ENCODE measurements at regions not wholly inside any gene's neighbourhood (a gene's known extent, or its start where the extent isn't known, plus 50 kb on each side); places are given as distances from the start of the nearest gene placed in this dataset.

DNA sequence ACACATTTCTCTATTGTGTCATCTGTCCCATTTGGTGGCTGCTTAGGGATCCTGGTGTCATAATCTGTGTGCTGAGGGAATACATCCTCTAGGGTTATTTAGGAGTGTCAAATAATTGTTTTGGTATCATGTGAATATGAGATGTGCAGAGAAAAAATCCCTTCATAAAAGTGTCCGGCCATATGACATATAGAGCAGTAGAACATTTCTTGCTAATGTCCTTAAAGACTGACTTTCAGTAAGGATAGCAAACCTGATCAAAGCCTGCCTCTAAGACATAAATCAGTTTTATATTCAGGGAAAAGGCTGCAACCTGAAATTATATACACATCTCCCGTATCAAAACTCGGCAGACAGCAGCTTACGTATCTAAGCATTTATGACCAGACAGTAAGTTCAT, 211.6 kb downstream of the ADAM29 start:
- no peak for DNase-seq

DNA sequence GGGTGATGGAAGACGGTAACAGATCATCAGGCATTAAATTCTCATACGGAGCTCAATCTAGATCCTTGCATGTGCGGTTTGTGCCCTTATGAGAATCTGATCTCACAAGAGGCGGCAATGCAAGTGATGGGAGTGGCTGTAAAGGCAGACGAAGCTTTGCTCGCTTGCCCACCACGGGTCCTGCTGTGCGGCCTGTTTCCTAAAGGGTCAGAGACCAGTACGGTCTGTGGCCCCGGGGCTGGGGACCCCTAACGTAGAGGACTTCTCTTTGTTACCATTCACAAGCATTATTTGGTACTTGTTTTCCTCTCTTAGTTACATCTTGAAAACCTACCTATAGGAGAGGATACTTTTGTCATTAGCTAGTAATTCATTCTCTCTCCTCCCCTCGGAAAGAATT, 221.0 kb downstream of the ADAM29 start:
- DNase-seq, result no peak

DNA sequence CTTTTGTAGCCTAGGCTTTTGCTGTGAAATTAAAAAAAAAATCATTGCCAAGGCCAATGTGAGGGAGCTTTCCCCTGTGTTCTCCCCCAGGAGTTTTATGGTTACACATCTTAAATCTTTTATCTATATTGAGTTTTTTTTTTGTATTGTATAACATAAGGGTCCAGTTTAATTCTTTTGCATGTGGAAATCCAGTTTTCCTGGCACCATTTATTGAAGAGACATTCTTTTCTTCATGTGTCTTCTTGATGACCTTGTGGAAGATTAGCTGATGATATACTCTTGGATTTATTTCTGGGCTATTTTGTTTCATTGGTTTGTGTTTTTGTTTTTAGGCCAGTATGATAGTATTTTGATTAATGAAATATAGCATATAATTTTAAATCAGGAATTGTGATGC, 225.0 kb downstream of the ADAM29 start:
- DNase-seq, result no peak

DNA sequence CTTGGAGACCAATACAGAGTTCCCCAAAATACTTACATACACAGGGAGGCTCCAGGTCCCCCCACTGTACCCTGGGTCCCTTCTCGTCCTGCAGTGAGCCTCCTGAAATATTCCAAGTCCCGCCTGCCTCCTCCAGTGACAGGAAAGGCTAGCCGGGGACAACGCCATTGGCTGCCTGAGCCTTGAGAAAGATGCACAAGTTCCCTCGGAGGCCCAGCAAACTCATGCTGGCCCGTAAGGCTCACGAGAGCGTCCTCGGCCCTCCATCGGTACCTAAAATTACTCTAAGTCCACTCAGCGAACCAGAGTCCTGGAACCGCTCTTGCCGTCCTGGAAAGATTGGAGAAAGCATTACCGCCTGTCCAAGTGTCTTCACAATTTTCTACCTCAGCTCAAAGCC, 228.6 kb downstream of the ADAM29 start:
- no peak for DNase-seq

DNA sequence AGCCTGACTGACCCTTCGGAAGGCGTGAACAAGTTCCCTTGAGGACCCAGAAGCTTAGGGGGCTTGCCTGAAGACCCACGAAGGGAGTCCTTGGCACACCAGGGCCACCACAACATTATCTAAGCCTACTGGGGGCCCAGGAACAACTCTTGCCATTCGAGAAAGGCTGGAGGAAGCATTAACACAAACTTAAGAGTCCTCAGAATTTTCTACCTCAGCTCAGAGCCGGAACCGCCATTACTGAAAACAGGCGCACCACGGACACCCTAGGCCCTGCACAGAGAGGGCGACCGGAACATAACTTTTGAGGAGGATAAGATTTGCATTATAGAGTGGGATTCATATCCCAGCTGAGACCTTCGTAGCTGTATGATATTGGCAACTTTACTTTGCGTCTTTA, 229.1 kb downstream of the ADAM29 start:
- DNase-seq, result no peak

DNA sequence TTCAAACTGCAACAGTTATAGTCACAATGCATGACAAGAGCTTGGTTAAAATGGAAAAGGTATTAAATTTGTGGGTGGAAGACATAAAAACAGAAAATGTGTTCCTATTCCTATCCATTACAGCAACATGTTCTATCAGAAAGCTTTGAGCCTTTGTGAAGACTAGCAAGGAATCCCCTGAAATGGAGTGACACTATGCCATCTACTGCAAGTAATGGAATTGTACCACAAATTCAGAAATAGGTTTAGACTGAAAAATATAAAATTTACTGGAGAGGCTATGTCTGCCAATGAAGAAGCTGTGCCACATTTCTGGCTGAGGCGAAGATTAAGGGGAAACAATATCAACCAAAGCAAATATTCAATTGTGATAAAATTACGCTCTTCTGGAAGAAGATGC, 247.9 kb downstream of the ADAM29 start:
- no peak for DNase-seq

DNA sequence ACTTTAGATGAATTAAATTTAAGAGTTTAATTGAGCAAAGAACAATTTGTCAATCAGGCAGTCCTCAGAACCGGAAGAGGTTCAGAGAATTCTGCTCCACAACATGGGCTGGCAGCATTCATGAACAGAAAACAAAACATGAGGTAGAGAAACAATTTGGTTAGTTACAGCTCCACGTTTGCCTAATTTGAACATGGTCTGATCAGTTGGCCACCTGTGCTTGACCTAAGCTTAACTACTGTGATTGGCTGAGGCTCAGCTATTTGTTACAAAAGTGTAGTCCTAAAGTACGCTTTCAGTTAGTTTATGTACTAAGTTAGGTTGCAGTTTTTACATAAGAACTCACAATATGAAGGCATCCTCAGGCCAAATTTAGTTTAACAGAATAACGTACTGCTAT, 258.6 kb downstream of the ADAM29 start:
- no peak for DNase-seq

DNA sequence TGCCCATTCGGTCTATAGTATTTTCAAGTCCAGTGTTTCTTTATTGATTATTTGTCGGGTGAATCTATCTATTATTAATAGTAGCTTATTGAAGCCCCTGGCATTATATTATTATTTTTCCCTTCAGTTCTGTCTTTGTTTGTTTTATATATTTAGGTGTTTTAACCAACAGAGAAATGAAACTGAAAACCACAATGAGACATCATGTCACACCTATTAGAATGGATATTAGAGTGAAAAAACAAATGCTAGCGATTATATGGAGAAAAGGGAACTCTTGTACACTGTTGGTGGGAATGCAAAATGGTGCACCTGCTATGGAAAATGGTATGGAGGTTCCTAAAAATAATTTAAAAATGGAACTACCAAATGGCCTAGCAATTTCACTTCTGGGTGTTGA, 272.5 kb downstream of the ADAM29 start:
- DNase-seq, result no peak

DNA sequence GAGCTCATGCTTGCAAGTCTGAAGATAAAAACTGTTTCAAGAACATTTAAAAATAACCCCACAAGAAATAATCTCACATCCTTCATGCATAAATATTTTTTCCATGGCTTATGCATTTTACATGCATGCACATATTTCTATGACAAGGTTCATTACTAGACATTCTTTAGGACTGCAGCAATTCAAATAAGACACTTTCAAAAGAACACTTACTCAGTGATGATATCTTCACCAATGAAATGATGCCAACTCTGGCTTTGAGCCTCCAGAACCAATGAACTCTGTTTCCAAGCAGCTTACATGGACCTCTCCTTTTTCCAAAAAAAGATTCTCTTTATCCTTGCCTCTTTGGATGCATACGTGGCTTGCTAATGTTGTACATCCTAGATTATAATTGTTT, 279.9 kb downstream of the ADAM29 start:
- DNase-seq, result no peak

DNA sequence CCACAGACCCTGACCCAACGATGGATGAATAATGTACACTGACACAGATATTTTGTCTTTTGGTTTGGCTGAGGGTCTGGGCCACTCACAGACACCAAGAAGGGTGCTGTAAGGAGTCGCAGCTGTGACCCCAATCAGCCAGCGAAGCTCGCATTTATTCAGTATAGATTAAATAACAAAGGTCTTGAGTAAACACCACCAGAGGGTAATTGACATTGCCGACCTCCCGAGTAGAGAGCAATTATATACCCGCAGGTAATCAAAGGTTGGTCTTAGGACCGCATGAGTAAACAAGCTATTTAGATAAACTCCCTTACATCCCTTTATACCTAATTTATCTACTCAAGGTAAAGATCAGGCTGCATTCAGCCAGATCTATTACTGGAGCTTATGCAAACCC, 297.1 kb downstream of the ADAM29 start:
- no peak for DNase-seq

DNA sequence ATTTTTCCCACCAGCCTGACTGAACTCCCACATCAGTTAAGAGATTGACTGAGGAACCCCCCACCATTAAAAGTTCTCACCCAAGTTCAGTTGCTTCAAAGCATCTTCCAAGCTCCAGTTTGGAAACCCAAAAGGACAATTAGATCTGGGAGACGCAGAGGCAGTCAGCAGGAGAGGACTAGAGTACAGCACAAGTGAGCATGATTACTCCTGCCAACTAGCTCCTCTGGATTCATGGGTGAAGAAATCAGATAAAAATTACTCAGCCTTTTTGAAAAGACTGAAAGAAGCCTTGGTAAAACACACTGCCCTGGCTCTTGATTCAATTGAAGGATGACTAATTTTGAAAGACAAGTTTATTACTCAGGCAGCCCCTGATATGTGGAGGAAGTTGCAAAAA, 297.5 kb downstream of the ADAM29 start:
- no peak for DNase-seq

DNA sequence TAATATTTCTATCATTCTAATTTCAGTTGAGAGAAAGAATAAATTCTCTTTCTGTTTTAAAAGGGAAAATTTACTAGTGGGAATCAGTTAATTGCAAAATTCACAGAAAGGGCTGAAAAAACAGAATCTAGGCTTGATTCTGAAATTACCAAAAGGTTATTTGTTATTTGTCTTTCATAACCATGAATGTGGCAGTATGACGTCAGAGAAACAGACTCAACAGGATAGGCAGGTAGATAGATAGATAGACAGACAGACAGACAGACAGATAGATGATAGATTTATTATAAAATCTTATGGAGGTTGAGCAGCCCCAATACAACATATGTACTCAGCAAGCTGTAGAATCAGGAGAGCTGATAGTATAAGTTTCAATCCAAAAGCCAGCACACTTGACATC, 311.0 kb downstream of the ADAM29 start:
- DNase-seq, result no peak

DNA sequence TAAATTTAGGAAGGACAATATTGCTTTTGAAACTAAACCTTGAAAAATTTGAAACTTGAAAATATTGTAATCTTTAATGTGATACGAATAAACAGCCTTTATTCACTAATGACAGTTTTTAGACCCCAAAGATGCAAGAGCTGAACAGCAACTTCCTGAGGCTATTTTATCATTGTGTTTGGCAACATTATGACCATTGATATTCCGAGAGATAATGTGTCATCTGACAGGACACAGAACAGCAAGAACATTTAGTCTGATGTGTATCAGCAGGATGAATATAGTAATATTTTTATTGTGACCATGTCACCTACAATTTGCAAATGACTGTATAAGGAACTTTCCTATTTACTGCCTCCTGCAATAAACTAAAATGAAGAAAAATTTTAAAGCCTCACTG, 316.0 kb downstream of the ADAM29 start:
- no peak for DNase-seq

DNA sequence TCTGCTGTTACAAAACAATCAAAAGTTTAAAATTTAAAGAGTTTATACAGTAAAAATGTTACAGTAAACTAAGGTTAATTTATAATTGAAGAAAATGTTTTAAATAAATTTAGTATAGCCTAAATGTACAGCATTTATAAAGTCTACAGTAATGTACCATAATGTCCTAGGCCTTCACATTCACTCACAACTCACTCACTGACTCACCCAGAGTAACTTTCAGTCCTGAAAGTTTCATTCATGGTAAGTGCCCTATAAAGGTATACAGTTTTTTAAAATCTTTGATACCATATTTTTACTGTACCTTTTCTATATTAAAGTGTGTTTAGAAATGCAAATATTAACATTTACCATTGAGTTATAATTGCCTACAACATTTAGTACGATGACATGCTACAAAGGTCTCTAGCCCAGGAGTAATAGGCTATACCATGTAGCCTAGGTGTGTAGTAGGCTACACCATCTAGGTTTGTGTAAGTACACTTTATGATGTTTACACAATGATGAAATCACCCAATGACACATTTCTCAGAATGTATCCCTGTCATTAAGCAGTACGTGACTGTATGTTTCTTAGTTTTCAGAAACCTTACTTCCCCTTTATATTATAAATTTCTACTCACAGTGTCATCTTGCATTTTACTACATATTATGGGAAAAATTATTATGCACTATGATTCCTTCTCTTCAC, 320.8 kb downstream of the ADAM29 start:
- no peak for DNase-seq

DNA sequence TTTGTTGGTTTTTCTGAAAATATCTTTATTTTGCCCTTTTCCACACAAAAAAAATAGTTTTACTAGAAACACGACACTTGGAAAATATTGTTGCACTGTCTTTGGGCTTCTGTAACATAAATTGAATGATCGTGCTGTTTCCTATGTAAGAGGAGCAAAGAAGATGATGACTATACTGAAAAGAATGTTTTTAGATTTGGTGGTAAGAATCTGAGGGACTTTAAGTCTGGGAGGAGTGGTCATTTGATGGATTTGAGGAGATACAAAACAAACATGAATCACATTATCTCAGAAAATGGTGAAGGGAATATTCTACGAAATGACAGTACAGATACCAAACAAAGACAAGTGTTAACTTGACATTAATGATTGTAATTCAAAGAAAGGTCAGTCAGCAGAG, 328.8 kb downstream of the ADAM29 start:
- no peak for DNase-seq

DNA sequence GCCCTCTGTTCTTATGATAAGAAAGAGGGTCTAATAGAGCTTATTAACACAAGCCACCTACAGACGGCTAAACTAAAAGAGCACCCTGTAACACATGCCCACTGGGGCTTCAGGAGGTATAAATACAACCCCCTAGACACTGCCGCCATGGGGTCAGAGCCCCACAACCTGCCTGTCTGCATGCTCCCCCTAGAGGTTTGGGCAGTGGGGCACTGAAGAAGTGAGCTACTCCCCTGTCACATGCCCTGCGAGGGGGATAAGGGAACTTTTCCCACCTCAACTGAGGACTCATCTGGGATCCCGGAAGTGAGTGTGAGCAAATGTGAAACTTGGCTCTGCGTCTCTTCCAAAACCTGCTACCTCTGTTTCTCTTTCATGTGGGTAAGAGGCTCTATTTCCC, 334.5 kb downstream of the ADAM29 start:
- no peak for DNase-seq

DNA sequence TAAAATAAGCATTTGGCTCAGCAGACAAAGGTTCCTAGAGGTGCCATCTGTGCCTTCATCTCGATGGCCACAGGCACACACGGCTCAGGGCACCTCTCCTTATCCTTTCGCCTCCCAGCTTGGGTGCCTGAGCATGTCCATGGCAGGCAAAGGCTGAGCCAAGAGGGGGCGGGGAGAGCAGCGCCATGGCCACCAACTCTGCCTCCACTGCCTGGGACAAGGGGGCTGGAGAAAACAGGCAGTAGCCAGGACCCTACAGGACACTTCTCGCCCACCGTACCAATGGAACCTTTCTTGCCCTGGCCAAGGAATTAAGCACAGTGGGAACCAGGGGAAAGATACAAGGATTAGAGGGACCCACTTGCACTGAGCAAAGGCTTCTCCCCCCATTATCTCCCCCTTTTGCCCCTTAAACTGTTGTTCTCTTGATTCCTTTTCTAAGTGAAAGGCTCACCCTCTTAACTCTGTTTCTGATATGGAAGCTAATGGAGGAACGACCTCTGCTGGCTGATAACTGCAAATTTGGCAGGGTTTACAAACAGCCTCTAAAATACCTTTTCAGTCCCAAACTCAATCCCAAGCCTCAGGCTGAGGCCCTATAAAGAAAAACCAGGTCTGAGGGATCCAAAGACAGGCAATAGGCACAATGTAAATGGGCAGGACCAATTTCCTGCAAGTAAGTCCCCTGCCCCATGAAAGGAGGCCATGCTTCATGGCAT, 335.2 kb downstream of the ADAM29 start:
- DNase-seq, result no peak

DNA sequence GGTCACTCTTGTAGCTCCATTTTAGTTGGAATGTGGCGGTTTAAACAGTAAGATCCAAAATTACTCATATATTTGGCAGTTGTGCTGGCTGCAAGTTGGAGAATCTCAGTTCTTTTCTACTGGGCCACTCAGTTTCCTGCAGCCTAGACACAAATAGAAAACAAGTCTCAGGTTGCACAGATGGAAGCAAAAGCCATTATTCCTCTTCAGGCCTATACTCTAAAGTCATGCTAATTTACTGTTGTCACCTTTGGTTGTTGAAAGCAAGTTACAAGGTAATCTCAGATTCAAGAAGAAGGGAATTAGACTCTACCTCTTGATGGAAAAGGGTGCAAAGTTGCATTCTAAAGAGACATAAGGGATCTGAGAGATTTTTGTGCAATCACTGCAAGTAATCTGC, 345.4 kb downstream of the ADAM29 start:
- DNase-seq, result no peak

DNA sequence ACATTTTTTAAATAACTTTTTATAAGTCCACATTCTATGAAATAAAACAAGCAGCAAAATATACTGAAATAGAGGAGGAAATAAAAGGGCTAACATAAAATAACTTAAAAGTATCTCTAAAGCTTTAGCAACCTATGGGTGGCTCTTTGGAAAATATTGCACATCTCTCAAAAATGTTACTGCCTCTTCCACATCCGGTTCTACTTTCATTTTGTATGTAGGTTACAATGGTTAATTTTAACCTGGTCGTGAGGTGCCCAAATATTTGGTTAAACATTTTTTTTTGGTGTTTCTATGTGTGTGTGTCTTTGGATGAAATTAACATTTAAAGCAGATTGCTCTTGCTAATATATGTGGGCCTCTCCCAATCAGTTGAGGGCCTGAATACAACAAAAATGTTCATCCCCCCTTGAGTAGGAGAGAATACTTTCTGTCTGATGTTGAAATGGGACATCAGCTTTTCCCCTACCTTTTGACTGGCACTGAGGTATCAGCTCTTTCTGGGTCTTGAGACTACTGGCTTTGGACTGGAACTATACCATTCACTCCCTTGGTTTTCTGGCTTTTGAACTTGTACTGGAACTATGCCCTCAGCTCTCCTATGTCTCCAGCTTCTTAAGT, 353.0 kb downstream of the ADAM29 start:
- DNase-seq, result no peak

DNA sequence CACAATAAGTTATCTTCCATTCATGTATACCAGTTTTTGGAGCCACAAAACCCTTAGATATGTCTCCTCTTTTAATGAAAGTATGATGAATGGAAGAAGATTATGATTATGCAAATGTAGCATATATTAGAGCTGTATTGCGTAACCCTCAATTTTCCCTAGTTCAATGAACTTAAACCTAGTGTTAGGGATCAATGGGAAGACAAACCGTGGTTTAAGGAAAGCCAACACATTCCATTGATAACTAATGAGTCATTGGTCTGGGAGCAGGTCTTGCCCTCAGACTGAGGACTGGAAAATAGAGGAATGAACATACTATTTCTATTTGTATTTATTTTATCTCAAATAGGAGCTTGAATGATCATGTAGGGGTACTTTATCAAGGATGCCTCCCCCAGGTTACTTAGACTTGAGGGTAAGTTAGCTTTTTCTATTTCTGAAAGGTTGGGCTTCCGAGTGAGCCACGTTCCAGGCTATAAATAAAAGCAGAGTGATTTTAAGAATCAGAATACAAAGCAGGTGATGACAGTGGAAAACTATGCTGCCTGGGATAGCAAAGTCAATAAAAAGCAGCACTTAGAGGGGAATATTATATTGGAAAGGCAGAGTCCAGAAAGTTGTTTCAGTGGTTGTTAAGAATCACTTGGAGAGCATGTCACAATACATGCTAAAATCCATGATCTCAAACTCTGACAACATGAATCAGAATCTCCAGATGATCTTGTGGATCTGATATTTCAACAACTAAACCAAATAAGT, 356.0 kb downstream of the ADAM29 start:
- DNase-seq, result no peak

DNA sequence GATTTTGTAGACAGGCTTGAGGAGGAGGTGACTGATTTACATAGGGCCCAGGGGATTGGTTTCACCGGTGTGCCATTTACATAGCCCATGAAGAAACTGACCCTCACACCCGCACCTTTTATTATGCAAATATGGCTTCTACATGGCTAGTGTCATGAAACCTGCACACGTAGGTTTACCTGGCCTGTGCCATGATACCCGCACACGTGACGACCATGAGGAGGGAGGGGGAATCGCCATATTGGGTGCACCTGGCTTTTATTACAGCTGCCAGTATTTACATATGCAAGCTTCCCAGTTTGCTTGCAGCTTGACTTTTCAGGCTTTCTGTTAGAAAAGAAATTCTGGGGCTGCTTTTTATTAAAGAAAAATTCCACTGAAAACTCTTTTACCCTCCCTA, 359.7 kb downstream of the ADAM29 start:
- DNase-seq, result no peak

DNA sequence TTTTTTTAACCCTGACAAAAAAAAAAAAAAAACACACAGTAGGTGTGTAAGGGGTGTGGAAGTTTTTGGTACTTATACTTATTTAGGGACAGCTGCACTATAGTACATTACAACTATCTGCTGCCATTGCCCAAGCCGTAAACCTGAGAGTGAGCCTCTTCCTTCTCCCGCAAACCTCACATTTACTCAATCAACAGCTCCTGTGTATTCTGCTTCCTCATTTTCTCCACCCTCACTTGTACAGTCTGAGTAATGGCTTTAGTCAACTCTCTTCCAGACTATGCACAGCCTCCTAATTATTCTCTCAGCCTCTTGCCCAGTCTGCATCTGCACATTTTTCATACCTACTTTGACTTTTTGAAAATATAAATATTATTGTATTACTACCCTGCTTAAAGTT, 362.0 kb downstream of the ADAM29 start:
- no peak for DNase-seq

DNA sequence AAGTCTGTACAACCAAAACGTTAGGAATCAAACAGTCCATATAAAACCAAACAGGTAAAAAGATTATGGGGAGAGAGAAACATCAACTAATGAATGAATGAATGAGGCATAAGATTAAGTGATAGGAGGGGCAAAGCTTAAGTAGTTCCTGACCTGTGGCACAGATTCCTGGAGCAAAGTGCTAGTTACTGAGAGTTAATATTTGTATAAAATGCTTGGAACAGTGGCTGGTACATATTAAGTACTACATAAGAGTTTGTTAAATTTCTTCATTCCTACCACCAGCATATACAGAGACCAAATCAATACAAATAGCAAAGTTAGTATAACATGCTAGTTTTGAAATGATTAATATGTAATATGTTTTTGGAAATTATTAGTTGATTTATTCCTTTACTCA, 363.7 kb downstream of the ADAM29 start:
- no peak for DNase-seq

DNA sequence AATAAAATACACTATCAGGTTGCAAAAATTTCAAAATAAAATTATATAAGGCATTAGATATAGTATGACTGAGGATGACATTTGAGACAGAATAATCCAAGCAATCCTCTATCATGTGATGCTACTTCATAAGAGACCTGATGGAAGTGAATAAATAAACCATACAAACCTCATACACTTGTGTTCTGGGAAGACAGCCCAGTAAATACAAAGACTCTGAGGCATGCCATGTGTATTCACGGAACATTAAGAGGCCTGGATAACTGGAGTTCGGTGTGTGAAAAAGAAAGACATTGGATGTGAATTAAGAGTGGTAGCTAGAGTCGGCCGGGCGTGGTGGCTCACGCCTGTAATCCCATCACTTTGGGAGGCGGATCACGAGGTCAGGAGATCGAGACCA, 364.2 kb downstream of the ADAM29 start:
- DNase-seq, result no peak

Measured in right forelimb (tissue), 1 donor.